ENCODE measurements at regions not wholly inside any gene's neighbourhood (a gene's known extent, or its start where the extent isn't known, plus 50 kb on each side); places are given as distances from the start of the nearest gene placed in this dataset.

DNA sequence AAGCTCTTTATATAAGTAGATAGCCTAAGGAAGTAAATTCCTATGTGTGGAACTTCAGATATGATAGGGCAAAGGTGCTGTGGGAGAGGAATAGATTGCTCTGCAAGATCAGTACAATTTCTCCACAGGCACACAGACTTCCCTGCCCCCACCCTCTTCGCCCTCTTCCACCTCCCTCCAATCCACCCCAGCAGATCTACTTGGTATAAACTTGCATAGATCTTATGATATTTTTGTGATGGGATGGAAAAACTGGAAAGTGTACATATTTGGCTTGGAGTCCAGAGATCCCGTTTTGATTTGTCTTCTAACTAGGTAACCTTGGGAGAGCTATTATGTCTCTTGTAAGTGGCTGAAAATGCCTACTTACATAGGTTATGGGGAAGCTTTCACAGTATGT, 586.3 kb upstream of the USP24 start:
- no peak overlapping the region for H3T11ph ChIP-seq (ENCODE audit: low read length)
- H3K9ac ChIP-seq (ENCODE audit: extremely low read depth, insufficient read length, low read length), result no peak overlapping the region
- Mint-ChIP-seq H3K4me1 (no peaks in the 10 kb centered on the region), H3K4me3 (no peak overlapping the region), H3K36me3 (ENCODE audit: insufficient read depth in 1 of 3, low read depth in 3 of 3) (peaks cover 0 to 2% (median 0%) of the 10 kb centered on the region in 3 experiments; a peak in 2 of 7 replicates), H3K27me3 (ENCODE audit: low read depth) (no peaks in the 10 kb centered on the region; the same call in 1 of the 2 replicates), H3K27ac (no peak overlapping the region), H3K9me3 (peaks cover 2 to 4% of the 10 kb centered on the region in 2 experiments; a peak in 3 of 5 replicates)
- H3K56ac ChIP-seq (ENCODE audit: insufficient read length, low read depth, low read length), result no peak overlapping the region
- H4K8ac ChIP-seq (replicated peaks; ENCODE audit: insufficient read length, low read depth, low read length), result no peak overlapping the region
- H3K23me2 ChIP-seq (ENCODE audit: insufficient read length, low read depth, low read length, poor library complexity, severe bottlenecking), result no peaks in the 10 kb centered on the region
- H2BK12ac ChIP-seq (ENCODE audit: insufficient read length, low read depth, low read length), result no peak overlapping the region
- H4K20me1 ChIP-seq (ENCODE audit: control insufficient read depth, insufficient read depth, insufficient read length), result no peaks in the 10 kb centered on the region
- H3K79me2 ChIP-seq (ENCODE audit: insufficient read depth, low read length), result no peaks in the 10 kb centered on the region
- TF ChIP-seq, protein P1, sequence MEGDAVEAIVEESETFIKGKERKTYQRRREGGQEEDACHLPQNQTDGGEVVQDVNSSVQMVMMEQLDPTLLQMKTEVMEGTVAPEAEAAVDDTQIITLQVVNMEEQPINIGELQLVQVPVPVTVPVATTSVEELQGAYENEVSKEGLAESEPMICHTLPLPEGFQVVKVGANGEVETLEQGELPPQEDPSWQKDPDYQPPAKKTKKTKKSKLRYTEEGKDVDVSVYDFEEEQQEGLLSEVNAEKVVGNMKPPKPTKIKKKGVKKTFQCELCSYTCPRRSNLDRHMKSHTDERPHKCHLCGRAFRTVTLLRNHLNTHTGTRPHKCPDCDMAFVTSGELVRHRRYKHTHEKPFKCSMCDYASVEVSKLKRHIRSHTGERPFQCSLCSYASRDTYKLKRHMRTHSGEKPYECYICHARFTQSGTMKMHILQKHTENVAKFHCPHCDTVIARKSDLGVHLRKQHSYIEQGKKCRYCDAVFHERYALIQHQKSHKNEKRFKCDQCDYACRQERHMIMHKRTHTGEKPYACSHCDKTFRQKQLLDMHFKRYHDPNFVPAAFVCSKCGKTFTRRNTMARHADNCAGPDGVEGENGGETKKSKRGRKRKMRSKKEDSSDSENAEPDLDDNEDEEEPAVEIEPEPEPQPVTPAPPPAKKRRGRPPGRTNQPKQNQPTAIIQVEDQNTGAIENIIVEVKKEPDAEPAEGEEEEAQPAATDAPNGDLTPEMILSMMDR (conservative IDR thresholded peaks at IDR 0.05), result no peak
- H2BK20ac ChIP-seq (ENCODE audit: low read depth, low read length, poor library complexity, severe bottlenecking), result no peak overlapping the region
- no peak overlapping the region for H3K14ac ChIP-seq (ENCODE audit: insufficient read depth, low read length)
- DNase-seq, result no peak
- H2BK120ac ChIP-seq (ENCODE audit: low read depth, low read length, poor library complexity, severe bottlenecking), result no peak overlapping the region
- no peak overlapping the region for H3K23ac ChIP-seq (ENCODE audit: insufficient read length, low read depth, low read length)
- no peak overlapping the region for H2AK5ac ChIP-seq (ENCODE audit: insufficient read length, low read length)
- no peaks in the 10 kb centered on the region for H3K9me3 ChIP-seq (ENCODE audit: control insufficient read depth, low read depth, low read length)
- no CpG with 5 or more reads among the region's 2 CpGs for WGBS (ENCODE audit: extremely low coverage, insufficient read length, low lambda C conversion rate)
- H4K5ac ChIP-seq (ENCODE audit: insufficient read length, low read depth, low read length), result no peak overlapping the region
- no peaks in the 10 kb centered on the region for H3K27me3 ChIP-seq (ENCODE audit: insufficient read depth, low read length)
- H2BK15ac ChIP-seq (ENCODE audit: low read depth, low read length), result no peak overlapping the region
- no peak overlapping the region for H3K4ac ChIP-seq (ENCODE audit: low read depth, low read length)
- H2BK5ac ChIP-seq (ENCODE audit: insufficient read length, low read length), result no peak overlapping the region
- no peak overlapping the region for H3K4me2 ChIP-seq (ENCODE audit: insufficient read depth, insufficient read length, low read length)
- H2AFZ ChIP-seq (ENCODE audit: low read length), result no peak overlapping the region
- no peak overlapping the region for H3K18ac ChIP-seq (ENCODE audit: insufficient read length, low read depth, low read length)
- no peaks in the 10 kb centered on the region for H3K79me1 ChIP-seq (ENCODE audit: insufficient read depth, low read depth, low read length, poor library complexity, severe bottlenecking)
- H4K91ac ChIP-seq (ENCODE audit: insufficient read length, low read depth, low read length), result no peak overlapping the region
- no peak overlapping the region for H3K27ac ChIP-seq (ENCODE audit: insufficient read length, low read depth, low read length)
- no peaks in the 10 kb centered on the region for H3K4me1 ChIP-seq (ENCODE audit: insufficient read depth, low read length)

All from H9 (cell line).